A549 (cell line): ENCODE measurements at regions not wholly inside any gene's neighbourhood (a gene's known extent, or its start where the extent isn't known, plus 50 kb on each side); places are given as distances from the start of the nearest gene placed in this dataset.

ENCODE experiments used
- CBX8 ChIP-seq: fragments of 200-600 bp; sonication (generic); IDR thresholded peaks from 2 replicates; pipeline ENCODE4 v1.6.1; 2016
- CHD2 ChIP-seq: fragments of 150-350 bp; IDR thresholded peaks from 2 replicates; pipeline ENCODE4 v1.6.1; 2014; ENCODE audit warnings: low read length; ENCODE audit not compliant: partially characterized antibody
- EHMT2 ChIP-seq: fragments of 200-600 bp; sonication (generic); IDR thresholded peaks from 2 replicates; pipeline ENCODE4 v1.6.1; 2016; ENCODE audit warnings: antibody characterized with exemption, low read depth, mild to moderate bottlenecking, moderate library complexity
- EP300 ChIP-seq, 2 experiments: fragments of >200 bp; sonication (Bioruptor Twin); formaldehyde crosslinking; IDR thresholded peaks; 2 replicates in 1 of 2; 3 replicates in 1 of 2; pipeline ENCODE4 v1.6.1; 2016 to 2017
- FOSB ChIP-seq: fragments of 250-450 bp; sonication (Bioruptor Pico); IDR thresholded peaks from 2 replicates; pipeline ENCODE4 v1.5.0; 2020; ENCODE audit warnings: mild to moderate bottlenecking, moderate library complexity
- MAZ ChIP-seq: fragments of 150-350 bp; IDR thresholded peaks from 2 replicates; pipeline ENCODE4 v1.6.1; 2014; ENCODE audit warnings: antibody characterized with exemption, low read depth, low read length, borderline replicate concordance
- POLR2A ChIP-seq: IDR thresholded peaks from 2 replicates; pipeline ENCODE4 v1.6.1; 2012; ENCODE audit warnings: mild to moderate bottlenecking, low read length
- RAD21 ChIP-seq, 2 experiments: fragments of >200 bp in 1 of 2; sonication (Bioruptor Twin) in 1 of 2; formaldehyde crosslinking in 1 of 2; IDR thresholded peaks in 1 of 2; conservative IDR thresholded peaks in 1 of 2; 2 replicates in 1 of 2; 3 replicates in 1 of 2; pipeline ENCODE4 v1.6.1; 2012 to 2018; ENCODE audit warnings: inconsistent platforms in 1 of 2
- RCOR1 ChIP-seq: fragments of 150-350 bp; IDR thresholded peaks from 2 replicates; pipeline ENCODE4 v1.6.1; 2014; ENCODE audit warnings: antibody characterized with exemption, low read length, low read depth
- TF ChIP-seq, protein P1 (sequence below): fragments of >200 bp; sonication (Bioruptor Twin); formaldehyde crosslinking; IDR thresholded peaks from 3 replicates; pipeline ENCODE4 v1.5.1; 2016
- TF ChIP-seq, protein P2 (sequence below): fragments of 450-650 bp; IDR thresholded peaks from 2 replicates; pipeline ENCODE4 v1.6.1; 2014; ENCODE audit warnings: antibody characterized with exemption
- TF ChIP-seq, protein P3 (sequence below): fragments of 150-350 bp; IDR thresholded peaks from 2 replicates; pipeline ENCODE4 v1.6.1; 2014; ENCODE audit warnings: low read depth, mild to moderate bottlenecking, low read length

DNA sequence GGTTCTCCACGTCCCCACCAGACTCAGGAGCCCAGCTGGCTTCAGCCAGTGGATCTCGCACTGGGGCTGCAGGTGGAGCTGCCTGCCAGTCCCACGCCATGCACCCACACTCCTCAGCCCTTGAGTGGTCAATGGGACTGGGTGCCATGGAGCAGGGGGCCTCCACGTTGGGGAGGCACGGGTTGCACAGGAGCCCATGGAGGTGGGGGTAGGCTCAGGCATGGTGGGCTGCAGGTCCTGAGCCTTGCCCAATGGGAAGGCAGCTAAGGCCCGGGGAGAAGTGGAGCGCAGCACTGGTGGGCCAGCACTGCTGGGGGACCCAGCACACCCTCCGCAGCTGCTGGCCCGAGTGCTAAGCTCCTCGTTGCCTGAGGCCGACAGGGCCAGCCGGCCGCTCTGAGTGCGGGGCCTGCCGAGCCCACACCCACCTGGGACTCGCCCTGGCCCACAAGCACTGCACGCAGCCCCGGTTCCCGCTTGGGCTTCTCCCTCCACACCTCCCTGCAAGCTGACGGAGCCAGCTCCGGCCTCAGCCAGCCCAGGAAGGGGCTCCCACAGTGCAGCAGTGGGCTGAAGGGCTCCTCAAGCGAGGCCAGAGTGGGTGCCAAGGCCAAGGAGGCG, 258.5 kb upstream of the PDGFD start:
- TF ChIP-seq, protein P1, sequence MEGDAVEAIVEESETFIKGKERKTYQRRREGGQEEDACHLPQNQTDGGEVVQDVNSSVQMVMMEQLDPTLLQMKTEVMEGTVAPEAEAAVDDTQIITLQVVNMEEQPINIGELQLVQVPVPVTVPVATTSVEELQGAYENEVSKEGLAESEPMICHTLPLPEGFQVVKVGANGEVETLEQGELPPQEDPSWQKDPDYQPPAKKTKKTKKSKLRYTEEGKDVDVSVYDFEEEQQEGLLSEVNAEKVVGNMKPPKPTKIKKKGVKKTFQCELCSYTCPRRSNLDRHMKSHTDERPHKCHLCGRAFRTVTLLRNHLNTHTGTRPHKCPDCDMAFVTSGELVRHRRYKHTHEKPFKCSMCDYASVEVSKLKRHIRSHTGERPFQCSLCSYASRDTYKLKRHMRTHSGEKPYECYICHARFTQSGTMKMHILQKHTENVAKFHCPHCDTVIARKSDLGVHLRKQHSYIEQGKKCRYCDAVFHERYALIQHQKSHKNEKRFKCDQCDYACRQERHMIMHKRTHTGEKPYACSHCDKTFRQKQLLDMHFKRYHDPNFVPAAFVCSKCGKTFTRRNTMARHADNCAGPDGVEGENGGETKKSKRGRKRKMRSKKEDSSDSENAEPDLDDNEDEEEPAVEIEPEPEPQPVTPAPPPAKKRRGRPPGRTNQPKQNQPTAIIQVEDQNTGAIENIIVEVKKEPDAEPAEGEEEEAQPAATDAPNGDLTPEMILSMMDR, result no peak
- no peak for TF ChIP-seq POLR2A
- TF ChIP-seq, protein P2, sequence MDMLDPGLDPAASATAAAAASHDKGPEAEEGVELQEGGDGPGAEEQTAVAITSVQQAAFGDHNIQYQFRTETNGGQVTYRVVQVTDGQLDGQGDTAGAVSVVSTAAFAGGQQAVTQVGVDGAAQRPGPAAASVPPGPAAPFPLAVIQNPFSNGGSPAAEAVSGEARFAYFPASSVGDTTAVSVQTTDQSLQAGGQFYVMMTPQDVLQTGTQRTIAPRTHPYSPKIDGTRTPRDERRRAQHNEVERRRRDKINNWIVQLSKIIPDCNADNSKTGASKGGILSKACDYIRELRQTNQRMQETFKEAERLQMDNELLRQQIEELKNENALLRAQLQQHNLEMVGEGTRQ, result no peak
- TF ChIP-seq EP300 (IDR thresholded peaks at IDR 0.05), result no peak
- TF ChIP-seq RAD21 (conservative IDR thresholded peaks at IDR 0.05 in 1 of 2, IDR thresholded peaks at IDR 0.05 in 1 of 2), result no peak
- TF ChIP-seq CHD2, result no peak
- TF ChIP-seq EHMT2, result no peak
- TF ChIP-seq, protein P3, sequence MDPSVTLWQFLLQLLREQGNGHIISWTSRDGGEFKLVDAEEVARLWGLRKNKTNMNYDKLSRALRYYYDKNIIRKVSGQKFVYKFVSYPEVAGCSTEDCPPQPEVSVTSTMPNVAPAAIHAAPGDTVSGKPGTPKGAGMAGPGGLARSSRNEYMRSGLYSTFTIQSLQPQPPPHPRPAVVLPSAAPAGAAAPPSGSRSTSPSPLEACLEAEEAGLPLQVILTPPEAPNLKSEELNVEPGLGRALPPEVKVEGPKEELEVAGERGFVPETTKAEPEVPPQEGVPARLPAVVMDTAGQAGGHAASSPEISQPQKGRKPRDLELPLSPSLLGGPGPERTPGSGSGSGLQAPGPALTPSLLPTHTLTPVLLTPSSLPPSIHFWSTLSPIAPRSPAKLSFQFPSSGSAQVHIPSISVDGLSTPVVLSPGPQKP, result no peak
- no peak for TF ChIP-seq FOSB
- no peak for TF ChIP-seq RCOR1
- TF ChIP-seq CBX8, result no peak
- no peak for TF ChIP-seq MAZ
